ENCODE measurements at regions not wholly inside any gene's neighbourhood (a gene's known extent, or its start where the extent isn't known, plus 50 kb on each side); places are given as distances from the start of the nearest gene placed in this dataset.
"Not testable (repeated sequence)": the region's sequence is repeated elsewhere in the genome, so short reads cannot be mapped to it uniquely, and the experiment has no call there.

- H3K9me3 ChIP-seq (replicated peaks) = no peaks in the 10 kb centered on the region
- H3K36me3 ChIP-seq = no peaks in the 10 kb centered on the region
- no peak for DNase-seq (ENCODE audit: low read depth in 1 of 2, low spot score in 2 of 2)
- no peak overlapping the region for H3K4me3 ChIP-seq
- H3K27me3 ChIP-seq (replicated peaks) = no peaks in the 10 kb centered on the region
- H3K27ac ChIP-seq = no peak overlapping the region
- no peaks in the 10 kb centered on the region for H3K4me1 ChIP-seq (replicated peaks)
These were observed 293.7 kb downstream of the DNAJB9 start for GRCh38 chr7:108863227-108863848.

- no peak overlapping the region for H3K4me3 ChIP-seq
- DNase-seq (ENCODE audit: low read depth in 1 of 2, low spot score in 2 of 2) = no peak
- H3K9me3 ChIP-seq (replicated peaks) = no peaks in the 10 kb centered on the region
- no peaks in the 10 kb centered on the region for H3K4me1 ChIP-seq (replicated peaks)
- no peaks in the 10 kb centered on the region for H3K36me3 ChIP-seq
- no peak overlapping the region for H3K27ac ChIP-seq
- no peaks in the 10 kb centered on the region for H3K27me3 ChIP-seq (replicated peaks)
These were observed 299.4 kb downstream of the DNAJB9 start for GRCh38 chr7:108869070-108869469.

DNA sequence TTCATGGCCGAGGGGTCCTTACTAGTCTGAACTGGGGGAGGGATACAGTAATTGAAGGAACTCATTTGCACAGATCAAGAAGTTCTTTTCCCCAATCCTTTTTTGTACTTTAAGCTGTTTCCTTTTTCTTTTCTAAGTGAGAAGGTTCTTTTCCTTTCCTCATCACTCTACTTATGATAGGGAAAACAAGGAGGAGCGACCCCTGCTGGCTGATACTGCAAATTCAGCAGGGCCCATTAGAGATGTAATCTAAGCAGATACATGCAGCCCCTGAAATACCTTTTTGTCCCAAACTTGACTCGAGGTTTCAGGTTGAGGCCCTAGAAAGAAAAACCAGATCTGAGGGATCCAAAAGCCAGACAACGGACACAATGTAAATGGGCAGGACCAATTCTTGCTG is 305.5 kb downstream of the DNAJB9 start:
- DNase-seq (ENCODE audit: low read depth in 1 of 2, low spot score in 2 of 2) = no peak

GRCh38 chr7:108890862-108891261 is 321.2 kb downstream of the DNAJB9 start:
- Histone ChIP-seq H3K36me3 (no peaks in the 10 kb centered on the region), H3K27ac (no peak overlapping the region), H3K4me3 (no peak overlapping the region), H3K4me1 (replicated peaks) (no peaks in the 10 kb centered on the region), H3K27me3 (replicated peaks) (no peaks in the 10 kb centered on the region), H3K9me3 (replicated peaks) (no peaks in the 10 kb centered on the region)
- no peak for DNase-seq (ENCODE audit: low read depth in 1 of 2, low spot score in 2 of 2)

More for the DNA sequence above, 305.5 kb downstream of the DNAJB9 start:
- Histone ChIP-seq H3K27ac (no peak overlapping the region), H3K4me1 (replicated peaks) (no peaks in the 10 kb centered on the region), H3K9me3 (replicated peaks) (no peaks in the 10 kb centered on the region), H3K4me3 (no peak overlapping the region), H3K36me3 (no peaks in the 10 kb centered on the region), H3K27me3 (replicated peaks) (no peaks in the 10 kb centered on the region)

DNA sequence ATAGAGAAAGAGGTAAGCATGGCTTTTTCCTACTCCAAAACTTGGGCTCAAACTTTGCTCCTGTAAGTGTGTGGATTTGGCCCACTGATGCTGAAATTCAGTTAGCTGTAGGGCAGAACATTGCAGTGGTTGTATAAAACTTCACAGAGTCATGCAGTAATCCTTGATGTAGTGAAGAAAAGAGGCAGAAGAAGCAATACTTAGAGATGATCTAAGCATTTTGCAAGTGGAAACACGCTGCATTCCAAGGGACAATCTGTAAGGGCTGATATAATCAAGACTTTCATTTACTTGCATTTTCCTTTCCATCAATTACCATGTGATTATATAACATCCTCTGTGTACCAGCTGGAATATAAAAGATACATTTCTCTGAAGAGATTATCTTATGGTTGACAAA is 338.8 kb downstream of the DNAJB9 start:
- Histone ChIP-seq H3K4me3 (no peak overlapping the region), H3K36me3 (no peaks in the 10 kb centered on the region), H3K27ac (no peak overlapping the region), H3K27me3 (replicated peaks) (no peaks in the 10 kb centered on the region), H3K9me3 (replicated peaks) (no peaks in the 10 kb centered on the region), H3K4me1 (replicated peaks) (no peaks in the 10 kb centered on the region)
- DNase-seq (ENCODE audit: low read depth in 1 of 2, low spot score in 2 of 2) = no peak

DNA sequence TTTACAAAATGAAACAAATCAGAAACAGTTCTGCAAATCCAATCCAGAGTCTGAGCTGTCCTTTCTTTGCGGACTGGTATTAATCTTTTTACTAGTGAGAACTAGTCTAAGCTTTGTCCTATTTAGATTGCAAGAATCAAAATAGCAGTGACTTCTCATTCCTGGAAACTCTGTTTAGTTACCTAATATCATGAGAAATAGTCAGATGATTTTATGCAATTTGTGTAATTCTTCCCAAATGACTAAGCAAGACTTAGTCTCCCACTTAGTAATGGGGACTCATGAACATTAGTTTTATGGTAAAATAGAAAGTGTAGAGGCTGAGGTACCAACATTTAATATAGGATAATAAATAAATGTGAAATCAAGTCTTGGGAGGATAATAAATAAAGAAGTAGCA is 341.3 kb downstream of the DNAJB9 start:
- Histone ChIP-seq H3K36me3 (no peaks in the 10 kb centered on the region), H3K9me3 (replicated peaks) (no peaks in the 10 kb centered on the region), H3K4me3 (no peak overlapping the region), H3K27me3 (replicated peaks) (no peaks in the 10 kb centered on the region), H3K27ac (no peak overlapping the region), H3K4me1 (replicated peaks) (no peaks in the 10 kb centered on the region)
- no peak for DNase-seq (ENCODE audit: low read depth in 1 of 2, low spot score in 2 of 2)

- H3K36me3 ChIP-seq = no peaks in the 10 kb centered on the region
These were observed 350.8 kb downstream of the DNAJB9 start for GRCh38 chr7:108920490-108920889.

DNA sequence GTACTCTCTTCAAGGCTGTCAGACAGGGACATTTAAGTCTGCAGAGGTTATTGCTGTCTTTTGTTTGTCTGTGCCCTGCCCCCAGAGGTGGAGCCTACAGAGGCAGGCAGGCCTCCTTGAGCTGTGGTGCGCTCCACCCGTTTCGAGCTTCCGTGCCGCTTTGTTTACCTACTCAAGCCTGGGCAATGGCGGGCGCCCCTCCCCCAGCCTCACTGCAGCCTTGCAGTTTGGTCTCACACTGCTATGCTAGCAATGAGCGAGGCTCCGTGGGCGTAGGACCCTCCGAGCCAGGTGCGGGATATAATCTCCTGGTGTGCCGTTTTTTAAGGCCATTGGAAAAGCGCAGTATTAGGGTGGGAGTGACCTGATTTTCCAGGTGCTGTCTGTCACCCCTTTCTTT is 373.4 kb downstream of the DNAJB9 start:
- H3K4me3 ChIP-seq; H3K36me3 ChIP-seq; H3K9me3 ChIP-seq (replicated peaks); H3K4me1 ChIP-seq (replicated peaks); H3K27ac ChIP-seq; H3K27me3 ChIP-seq (replicated peaks); DNase-seq (ENCODE audit: low read depth in 1 of 2, low spot score in 2 of 2): not testable (repeated sequence)

More at GRCh38 chr7:108920490-108920889, 350.8 kb downstream of the DNAJB9 start:
- H3K4me3 ChIP-seq = no peak overlapping the region
- no peak overlapping the region for H3K27ac ChIP-seq
- no peaks in the 10 kb centered on the region; the same call in 1 of the 2 replicates for H3K9me3 ChIP-seq (replicated peaks)
- no peak for DNase-seq (ENCODE audit: low read depth in 1 of 2, low spot score in 2 of 2)
- H3K27me3 ChIP-seq (replicated peaks) = no peaks in the 10 kb centered on the region
- H3K4me1 ChIP-seq (replicated peaks) = no peaks in the 10 kb centered on the region

GRCh38 chr7:108947526-108947925 is 377.9 kb downstream of the DNAJB9 start:
- no peak for DNase-seq (ENCODE audit: low read depth in 1 of 2, low spot score in 2 of 2)
- Histone ChIP-seq H3K27ac (no peak overlapping the region), H3K4me1 (replicated peaks) (no peaks in the 10 kb centered on the region), H3K36me3 (no peaks in the 10 kb centered on the region), H3K4me3 (no peak overlapping the region), H3K27me3 (replicated peaks) (no peaks in the 10 kb centered on the region), H3K9me3 (replicated peaks) (no peaks in the 10 kb centered on the region; the same call in 1 of the 2 replicates)

GRCh38 chr7:108972004-108972403 is 402.3 kb downstream of the DNAJB9 start:
- Histone ChIP-seq H3K27me3 (replicated peaks) (no peaks in the 10 kb centered on the region), H3K9me3 (replicated peaks) (no peaks in the 10 kb centered on the region), H3K4me1 (replicated peaks) (no peaks in the 10 kb centered on the region), H3K27ac (no peak overlapping the region), H3K36me3 (no peaks in the 10 kb centered on the region), H3K4me3 (no peak overlapping the region)
- DNase-seq (ENCODE audit: low read depth in 1 of 2, low spot score in 2 of 2) = no peak

GRCh38 chr7:108973075-108973474 is 403.4 kb downstream of the DNAJB9 start:
- no peak for DNase-seq (ENCODE audit: low read depth in 1 of 2, low spot score in 2 of 2)
- H3K27me3 ChIP-seq (replicated peaks) = no peaks in the 10 kb centered on the region

DNA sequence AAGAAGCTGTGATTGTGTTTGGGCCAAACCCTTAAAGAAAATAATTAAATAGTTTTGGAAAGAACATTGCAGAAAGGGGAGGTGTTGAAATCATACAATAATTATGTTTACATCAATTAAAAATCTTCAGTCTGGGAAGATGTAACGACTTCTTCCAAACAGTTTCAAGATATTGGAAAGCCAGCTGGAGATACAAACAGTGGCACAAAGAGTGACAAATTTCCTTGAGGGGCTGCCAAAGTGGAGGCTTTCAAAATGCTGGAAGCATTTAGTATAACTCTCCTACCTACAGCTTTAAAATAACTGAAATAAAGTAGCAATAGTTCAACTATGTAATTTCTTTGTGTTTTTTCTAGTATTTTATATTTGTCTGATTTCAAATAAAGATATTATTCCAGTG is 405.0 kb downstream of the DNAJB9 start:
- no peak overlapping the region for H3K4me3 ChIP-seq
- H3K9me3 ChIP-seq (replicated peaks) = no peaks in the 10 kb centered on the region
- no peaks in the 10 kb centered on the region for H3K4me1 ChIP-seq (replicated peaks)
- DNase-seq (ENCODE audit: low read depth in 1 of 2, low spot score in 2 of 2) = no peak
- H3K27ac ChIP-seq = no peak overlapping the region
- no peaks in the 10 kb centered on the region for H3K27me3 ChIP-seq (replicated peaks)
- no peaks in the 10 kb centered on the region for H3K36me3 ChIP-seq

More at GRCh38 chr7:108973075-108973474, 403.4 kb downstream of the DNAJB9 start:
- Histone ChIP-seq H3K9me3 (replicated peaks) (no peaks in the 10 kb centered on the region), H3K27ac (no peak overlapping the region), H3K4me1 (replicated peaks) (no peaks in the 10 kb centered on the region), H3K4me3 (no peak overlapping the region), H3K36me3 (no peaks in the 10 kb centered on the region)

- Histone ChIP-seq H3K4me1 (replicated peaks) (no peaks in the 10 kb centered on the region), H3K27ac (no peak overlapping the region), H3K9me3 (replicated peaks) (no peaks in the 10 kb centered on the region; the same call in 1 of the 2 replicates), H3K4me3 (no peak overlapping the region), H3K27me3 (replicated peaks) (no peaks in the 10 kb centered on the region), H3K36me3 (no peaks in the 10 kb centered on the region)
- no peak for DNase-seq (ENCODE audit: low read depth in 1 of 2, low spot score in 2 of 2)
These were observed 415.4 kb downstream of the DNAJB9 start for GRCh38 chr7:108985037-108985436.

GRCh38 chr7:108989319-108989718 is 419.6 kb downstream of the DNAJB9 start:
- Histone ChIP-seq H3K27me3 (replicated peaks) (no peaks in the 10 kb centered on the region), H3K4me3 (no peak overlapping the region), H3K4me1 (replicated peaks) (no peaks in the 10 kb centered on the region), H3K9me3 (replicated peaks) (no peaks in the 10 kb centered on the region; the same call in 1 of the 2 replicates), H3K27ac (no peak overlapping the region), H3K36me3 (no peaks in the 10 kb centered on the region)
- DNase-seq (ENCODE audit: low read depth in 1 of 2, low spot score in 2 of 2) = no peak

GRCh38 chr7:108997480-108997879 is 427.8 kb downstream of the DNAJB9 start:
- H3K4me3 ChIP-seq = no peak overlapping the region
- no peaks in the 10 kb centered on the region for H3K27me3 ChIP-seq (replicated peaks)
- DNase-seq (ENCODE audit: low read depth in 1 of 2, low spot score in 2 of 2) = no peak
- no peak overlapping the region for H3K27ac ChIP-seq
- no peaks in the 10 kb centered on the region for H3K36me3 ChIP-seq
- H3K9me3 ChIP-seq (replicated peaks) = no peaks in the 10 kb centered on the region
- no peaks in the 10 kb centered on the region for H3K4me1 ChIP-seq (replicated peaks)
